ENCODE measurements at regions not wholly inside any gene's neighbourhood (a gene's known extent, or its start where the extent isn't known, plus 50 kb on each side); places are given as distances from the start of the nearest gene placed in this dataset.

DNA sequence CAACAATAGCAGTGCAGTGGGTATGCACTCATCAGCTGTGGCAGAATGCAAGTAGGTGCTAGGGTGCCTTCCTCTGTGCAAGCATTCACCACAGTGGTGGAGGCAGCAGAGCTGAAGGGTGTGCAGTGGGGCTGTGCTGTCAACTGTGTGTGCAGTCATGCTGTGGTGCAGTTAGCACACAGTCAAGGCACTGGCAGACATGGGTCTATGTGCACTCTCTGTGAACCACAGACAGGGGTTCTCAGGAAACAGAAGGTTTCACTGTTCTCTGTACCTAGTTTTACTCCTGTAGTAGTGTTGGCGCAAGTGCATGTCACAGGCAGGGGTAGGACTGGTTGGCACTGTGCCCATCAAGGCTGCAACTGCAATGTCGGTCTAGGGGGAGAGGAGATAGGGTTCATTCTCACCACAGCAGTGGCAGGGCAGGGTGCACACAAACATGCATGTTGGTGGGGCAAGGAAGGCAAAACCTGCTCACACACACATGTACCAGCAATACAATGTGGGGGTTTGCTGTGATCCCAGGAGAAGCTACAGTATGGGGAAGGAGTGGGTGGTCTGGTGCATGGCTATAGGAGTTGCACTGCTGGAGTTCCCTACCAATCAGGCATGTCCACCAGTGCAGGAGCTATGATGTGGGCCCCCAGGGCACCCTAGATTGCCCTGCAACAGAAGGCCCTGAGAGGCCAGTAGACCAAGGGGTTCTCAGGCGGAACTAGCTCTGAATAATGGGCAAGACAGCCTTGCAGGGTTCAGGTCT is 242.7 kb upstream of the DDX18 start:
- POLR2A ChIA-PET (ENCODE audit: partially characterized antibody) = no interaction called here
- no peak for TF ChIP-seq GABPA (IDR thresholded peaks at IDR 0.05; ENCODE audit: borderline replicate concordance, insufficient read depth, low read length)
- TF ChIP-seq EGR1 (IDR thresholded peaks at IDR 0.05; ENCODE audit: borderline replicate concordance, low read depth, low read length) = no peak
- TF ChIP-seq CBX5 (IDR thresholded peaks at IDR 0.05; ENCODE audit: low read depth, low read length) = no peak
- TF ChIP-seq SIN3A (conservative IDR thresholded peaks at IDR 0.05 in 1 of 2, IDR thresholded peaks at IDR 0.05 in 1 of 2; ENCODE audit: low read depth in 1 of 2, low read length in 2 of 2) = no peak
- TF ChIP-seq CHD2 (IDR thresholded peaks at IDR 0.05; ENCODE audit: low read length) = no peak

More for the DNA sequence above, 242.7 kb upstream of the DDX18 start:
- Histone ChIP-seq H4K91ac (replicated peaks; ENCODE audit: insufficient read length, low read length) (no peak overlapping the region), H3K27ac (ENCODE audit: low read depth, low read length) (no peak overlapping the region), H3K18ac (ENCODE audit: extremely low read depth, low read length) (no peak overlapping the region), H3K36me3 (ENCODE audit: control insufficient read depth in 2 of 4, insufficient read depth in 4 of 4, low read length in 3 of 4) (peaks cover 0 to 4% (median 0%) of the 10 kb centered on the region in 4 experiments; a peak in 1 of 8 replicates), H3K4ac (replicated peaks; ENCODE audit: insufficient read length, low read depth, low read length) (no peak overlapping the region), H4K5ac (ENCODE audit: insufficient read length, low read depth, low read length) (no peak overlapping the region), H3K27me3 (replicated peaks in 1 of 4; ENCODE audit: control insufficient read depth in 3 of 4, extremely low read depth in 1 of 4, insufficient read depth in 3 of 4, low read length in 3 of 4) (no peaks in the 10 kb centered on the region), H3K4me3 (ENCODE audit: extremely low read depth in 1 of 4, insufficient read depth in 2 of 4, low read depth in 3 of 4, low read length in 4 of 4) (no peak overlapping the region), H2BK12ac (ENCODE audit: low read depth, low read length) (no peak overlapping the region; the same call in 1 of the 2 replicates), H3K23me2 (ENCODE audit: low read depth, low read length) (no peaks in the 10 kb centered on the region), H2AFZ (ENCODE audit: low read length) (no peak overlapping the region), H3K9me3 (ENCODE audit: insufficient read depth in 2 of 2, low read depth in 1 of 2, low read length in 1 of 2) (peaks cover 5 to 12% of the 10 kb centered on the region in 2 experiments; a peak in 3 of 4 replicates), H3K14ac (ENCODE audit: insufficient read length) (no peak overlapping the region), H3K4me2 (ENCODE audit: insufficient read depth in 1 of 2, low read depth in 2 of 2, low read length in 2 of 2) (no peak overlapping the region), H3K56ac (replicated peaks; ENCODE audit: insufficient read length, low read depth, low read length) (no peak overlapping the region), H2BK20ac (ENCODE audit: low read length) (no peak overlapping the region), H3K79me2 (ENCODE audit: control insufficient read depth in 1 of 2, insufficient read depth in 2 of 2, low read length in 2 of 2) (no peaks in the 10 kb centered on the region), H3K4me1 (replicated peaks in 1 of 4; ENCODE audit: control insufficient read depth in 3 of 4, insufficient read depth in 4 of 4, low read length in 3 of 4) (no peaks in the 10 kb centered on the region), H2BK5ac (ENCODE audit: low read depth, low read length) (peak overlapping the region; percentile 24; the same call in 1 of the 2 replicates), H2BK120ac (replicated peaks; ENCODE audit: low read depth, low read length) (no peak overlapping the region), H2AK5ac (ENCODE audit: low read depth, low read length) (no peak overlapping the region), H3K9ac (replicated peaks in 1 of 4; ENCODE audit: extremely low read depth in 1 of 4, low read depth in 3 of 4, low read length in 3 of 4) (no peak overlapping the region), H3K23ac (ENCODE audit: insufficient read length) (no peak overlapping the region), H4K8ac (ENCODE audit: extremely low read depth, insufficient read depth, low read length) (peak overlapping the region; percentile 0; the same call in 1 of the 2 replicates), H3K79me1 (ENCODE audit: low read depth, low read length) (no peaks in the 10 kb centered on the region), H2BK15ac (ENCODE audit: low read length) (no peak overlapping the region), H4K20me1 (replicated peaks in 1 of 2; ENCODE audit: control insufficient read depth in 1 of 2, insufficient read depth in 2 of 2, low read length in 2 of 2) (no peaks in the 10 kb centered on the region)
- DNase-seq (ENCODE audit: low read depth in 1 of 2, low spot score in 2 of 2) (no peak), FAIRE-seq (no peak)
- CTCF ChIA-PET (ENCODE audit: partially characterized antibody) = interaction anchor here (0.8 to 1.6 kb wide), 2 partner anchors 35 to 47 kb away, joined by 4 read pairs; no protein-coding TSS in a partner anchor
- 57% methylated on average over 3 of the region's 3 CpGs; no CpG with 5 or more reads in 1 of the 2 experiments for WGBS, 2 experiments (ENCODE audit: extremely low coverage in 1 of 2, insufficient coverage in 1 of 2, insufficient read length in 1 of 2, insufficient replicate concordance in 2 of 2, low coverage in 1 of 2, low lambda C conversion rate in 2 of 2, missing lambda C conversion rate in 1 of 2)
